GM13977 (cell line): ENCODE measurements at regions not wholly inside any gene's neighbourhood (a gene's known extent, or its start where the extent isn't known, plus 50 kb on each side); places are given as distances from the start of the nearest gene placed in this dataset.

Experiments used
- DNase-seq: peaks from one replicate; pipeline ENCODE4 v3.0.0; 2012; ENCODE audit warnings: low spot score
- in situ Hi-C: fragments of 300-500 bp; cut with MboI; formaldehyde crosslinking; loops from one replicate; pipeline ENCODE4 v1.12.0; 2022; ENCODE audit warnings: low sequenced_read_pairs, low pct_unique_long_range_greater_than_20kb, mixed read lengths, inconsistent platforms; ENCODE audit not compliant: unreplicated experiment
- TF ChIP-seq, protein P1 (sequence below): IDR thresholded peaks from 2 replicates; pipeline ENCODE4 v1.5.1; 2012; ENCODE audit warnings: mild to moderate bottlenecking, control low read depth; ENCODE audit not compliant: insufficient read depth; ENCODE audit errors: extremely low read depth, missing control alignments

DNA sequence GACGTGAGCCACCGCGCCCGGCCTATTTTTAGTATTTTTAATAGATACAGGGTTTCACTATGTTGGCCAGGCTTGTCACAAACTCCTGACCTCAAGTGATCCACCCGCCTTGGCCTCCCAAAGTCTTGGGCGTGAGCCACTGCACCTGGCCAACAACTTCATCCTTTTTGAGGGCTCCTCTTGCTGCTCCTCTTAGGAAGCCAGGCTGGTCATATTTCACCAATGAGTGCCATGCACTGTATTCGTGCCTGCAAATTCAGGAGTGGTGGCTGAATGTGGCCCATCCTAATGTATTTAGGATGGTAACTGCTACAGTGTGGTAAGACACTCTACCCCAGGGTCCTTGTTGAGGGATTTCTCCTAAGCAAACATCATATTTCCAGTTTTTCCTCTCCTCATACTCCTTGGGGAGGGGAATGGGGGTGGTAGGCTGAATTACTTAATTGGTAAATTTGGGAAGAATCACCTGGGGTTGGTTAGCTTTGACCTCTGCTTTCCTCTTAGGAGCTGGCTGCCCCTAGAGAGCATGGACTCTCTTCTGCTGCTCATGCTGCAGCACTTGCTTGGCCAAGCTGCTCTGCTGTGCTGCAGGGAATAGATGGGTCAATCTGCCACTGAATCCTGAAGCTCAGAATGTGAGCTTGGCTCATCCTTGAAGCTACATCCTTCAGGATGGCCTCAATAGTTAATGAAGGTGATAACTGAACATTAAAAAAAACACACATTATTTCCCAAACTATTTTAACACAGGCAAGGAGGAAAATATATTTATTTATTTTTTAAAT is 167.4 kb downstream of the HS3ST1 start:
- in situ Hi-C loops = no loop called here
- TF ChIP-seq, protein P1, sequence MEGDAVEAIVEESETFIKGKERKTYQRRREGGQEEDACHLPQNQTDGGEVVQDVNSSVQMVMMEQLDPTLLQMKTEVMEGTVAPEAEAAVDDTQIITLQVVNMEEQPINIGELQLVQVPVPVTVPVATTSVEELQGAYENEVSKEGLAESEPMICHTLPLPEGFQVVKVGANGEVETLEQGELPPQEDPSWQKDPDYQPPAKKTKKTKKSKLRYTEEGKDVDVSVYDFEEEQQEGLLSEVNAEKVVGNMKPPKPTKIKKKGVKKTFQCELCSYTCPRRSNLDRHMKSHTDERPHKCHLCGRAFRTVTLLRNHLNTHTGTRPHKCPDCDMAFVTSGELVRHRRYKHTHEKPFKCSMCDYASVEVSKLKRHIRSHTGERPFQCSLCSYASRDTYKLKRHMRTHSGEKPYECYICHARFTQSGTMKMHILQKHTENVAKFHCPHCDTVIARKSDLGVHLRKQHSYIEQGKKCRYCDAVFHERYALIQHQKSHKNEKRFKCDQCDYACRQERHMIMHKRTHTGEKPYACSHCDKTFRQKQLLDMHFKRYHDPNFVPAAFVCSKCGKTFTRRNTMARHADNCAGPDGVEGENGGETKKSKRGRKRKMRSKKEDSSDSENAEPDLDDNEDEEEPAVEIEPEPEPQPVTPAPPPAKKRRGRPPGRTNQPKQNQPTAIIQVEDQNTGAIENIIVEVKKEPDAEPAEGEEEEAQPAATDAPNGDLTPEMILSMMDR = no peak
- DNase-seq = no peak

DNA sequence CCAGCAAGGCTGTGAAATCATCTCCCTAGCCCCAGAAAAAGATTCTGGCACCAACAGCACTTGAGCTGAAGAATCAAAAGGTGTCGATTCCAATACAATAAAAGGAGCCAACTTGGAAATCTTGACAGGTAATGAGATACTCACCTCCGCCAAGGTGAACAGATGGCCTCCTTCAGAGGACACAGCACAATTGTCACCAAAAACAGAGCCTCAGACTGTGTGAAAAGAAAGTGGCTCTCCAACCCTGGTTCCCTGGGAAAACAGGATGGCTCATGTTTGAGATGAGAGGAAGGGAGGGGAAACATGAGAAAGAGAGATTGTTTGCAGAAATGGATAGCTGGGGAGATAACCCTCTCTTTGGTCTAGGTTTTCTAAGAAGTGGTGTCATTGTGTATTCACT is 168.9 kb downstream of the HS3ST1 start:
- in situ Hi-C loops = no loop called here
- TF ChIP-seq, protein P1 = no peak
- DNase-seq = no peak

DNA sequence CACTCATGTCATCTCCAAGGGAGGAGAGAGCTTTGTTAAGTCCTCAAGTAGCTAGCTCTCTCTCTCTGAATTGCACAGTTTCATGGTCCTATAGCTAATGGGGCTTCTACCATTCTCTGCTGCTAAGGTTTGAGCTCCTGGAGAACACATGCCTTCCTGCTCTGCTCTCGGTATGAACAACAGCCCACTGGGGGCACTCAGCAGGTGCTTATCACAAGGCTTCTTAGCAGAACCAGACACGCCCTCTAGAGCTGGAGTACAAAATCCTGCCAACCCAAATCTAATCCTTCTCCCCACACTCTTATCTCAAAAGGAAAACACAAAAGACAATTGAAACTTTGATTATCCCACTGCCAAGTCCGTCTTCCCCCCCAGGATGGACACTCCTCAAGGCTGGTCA is 176.5 kb downstream of the HS3ST1 start:
- TF ChIP-seq, protein P1 = no peak
- no peak for DNase-seq
- in situ Hi-C loops = no loop called here

DNA sequence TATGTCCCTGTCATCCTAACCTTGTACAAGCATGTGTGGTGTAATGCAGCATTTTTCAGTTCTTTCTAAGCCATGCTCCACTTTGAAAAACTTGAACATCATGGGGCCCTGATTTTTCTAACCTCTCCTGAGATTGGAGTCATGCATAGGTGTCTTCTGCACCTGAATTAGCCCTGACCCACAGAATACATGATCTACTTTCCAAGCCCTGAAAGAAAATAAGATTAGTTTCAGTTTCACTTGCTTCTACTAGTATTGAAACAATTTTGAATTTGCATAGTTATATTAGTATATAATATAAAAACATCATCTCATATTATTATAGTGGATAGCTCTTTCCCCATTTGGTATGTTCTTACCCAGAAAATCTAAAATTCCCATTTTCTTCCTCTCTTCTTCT is 178.2 kb downstream of the HS3ST1 start:
- no peak for DNase-seq
- TF ChIP-seq, protein P1 = no peak
- in situ Hi-C loops = no loop called here

DNA sequence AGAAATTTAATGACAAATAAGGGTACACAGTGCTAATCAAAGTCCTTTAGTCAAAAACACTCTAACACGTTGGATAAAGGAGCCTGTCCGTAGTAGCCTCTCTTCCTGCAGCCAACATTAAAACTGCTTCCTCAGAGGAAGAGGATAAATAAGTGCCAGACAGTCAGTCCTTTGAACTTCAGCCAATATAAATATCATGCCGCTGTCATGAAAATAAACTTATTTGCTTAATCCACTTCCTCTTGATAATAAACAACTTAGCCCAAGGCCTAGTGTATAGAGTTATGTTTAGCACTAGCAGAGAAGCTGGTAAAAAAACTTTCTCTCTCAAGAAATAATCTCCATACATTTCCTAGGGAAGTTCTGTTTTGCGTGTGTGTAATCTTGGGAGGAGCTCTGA is 196.7 kb downstream of the HS3ST1 start:
- no peak for DNase-seq
- TF ChIP-seq, protein P1 = no peak
- in situ Hi-C loops = no loop called here

DNA sequence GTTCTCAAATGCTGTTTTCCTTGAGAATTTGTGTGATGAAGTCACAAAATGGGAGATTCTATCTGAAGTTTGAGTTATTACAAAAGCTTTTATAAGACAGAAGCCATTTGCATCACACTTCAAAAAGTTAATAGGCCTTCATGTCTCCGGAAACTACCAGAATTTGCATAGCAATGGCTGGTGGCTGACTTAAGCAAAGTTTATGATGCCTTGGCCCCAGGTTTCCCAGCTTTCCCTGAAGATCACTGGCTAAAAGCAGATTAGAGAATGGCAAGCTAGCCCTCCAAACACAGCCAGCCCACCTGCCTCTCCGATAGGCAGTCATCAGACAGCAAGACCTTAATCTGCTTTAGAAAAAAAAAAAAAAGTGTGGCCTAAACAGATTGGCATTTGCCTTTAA is 197.8 kb downstream of the HS3ST1 start:
- DNase-seq = no peak
- TF ChIP-seq, protein P1 = no peak
- in situ Hi-C loops = no loop called here

DNA sequence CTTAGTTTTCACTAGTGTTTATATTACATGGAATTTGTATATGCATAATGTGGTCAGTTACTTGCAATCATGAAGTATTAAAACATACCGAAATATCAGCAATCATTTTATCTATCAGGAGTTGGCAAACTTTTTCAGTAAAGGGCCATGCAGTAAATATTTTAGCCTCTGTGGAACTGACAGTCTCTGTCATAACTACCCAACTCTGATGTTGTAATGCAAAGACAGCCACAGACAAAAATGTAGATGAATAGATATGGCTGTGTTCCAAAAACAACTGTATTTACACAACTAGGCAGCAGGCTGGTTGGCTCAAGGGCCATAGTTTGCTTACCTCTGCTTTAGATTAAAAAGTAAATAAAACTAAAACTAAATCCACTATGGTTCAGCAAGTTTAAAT is 200.2 kb downstream of the HS3ST1 start:
- DNase-seq = no peak
- TF ChIP-seq, protein P1 = no peak
- in situ Hi-C loops = no loop called here
